SH-SY5Y (cell line): ENCODE measurements at regions not wholly inside any gene's neighbourhood (a gene's known extent, or its start where the extent isn't known, plus 50 kb on each side); places are given as distances from the start of the nearest gene placed in this dataset.

Experiments
- GATA2 ChIP-seq: IDR thresholded peaks from 2 replicates; pipeline ENCODE4 v1.6.1; 2011; ENCODE audit warnings: mild to moderate bottlenecking, low read depth, low read length
- GATA3 ChIP-seq: IDR thresholded peaks from 2 replicates; pipeline ENCODE4 v1.6.1; 2011; ENCODE audit warnings: low read depth, mild to moderate bottlenecking, low read length, moderate library complexity

GRCh38 chr1:36608272-36608671 lies 125.6 kb upstream of the CSF3R start:
- TF ChIP-seq GATA3 (no peak), GATA2 (no peak)
